ENCODE measurements at regions not wholly inside any gene's neighbourhood (a gene's known extent, or its start where the extent isn't known, plus 50 kb on each side); places are given as distances from the start of the nearest gene placed in this dataset.
"Not testable (repeated sequence)": the region's sequence is repeated elsewhere in the genome, so short reads cannot be mapped to it uniquely, and the experiment has no call there.

DNA sequence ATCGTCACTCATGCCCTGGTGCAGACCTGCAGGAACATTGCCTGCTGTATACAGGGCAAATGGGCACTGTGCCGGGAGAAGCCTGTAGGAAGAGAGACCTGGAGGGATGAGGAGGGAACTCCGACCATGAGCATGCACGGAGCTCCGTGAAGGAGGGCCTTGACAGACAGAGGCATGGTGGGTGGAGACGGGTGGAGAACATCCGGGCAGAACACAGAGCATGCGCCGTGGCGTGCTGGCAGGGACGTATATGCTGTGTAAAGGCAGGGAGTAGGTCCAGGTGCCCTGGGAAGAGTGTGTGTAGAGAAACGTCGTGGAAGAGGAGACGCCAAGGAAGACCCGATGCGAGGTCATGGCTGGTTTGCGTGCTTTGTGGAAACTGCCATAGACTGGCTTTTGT is 133.0 kb upstream of the FAN1 start:
- FAIRE-seq (no peak), DNase-seq (ENCODE audit: low read depth) (no peak)
- H3K4me3 ChIP-seq (ENCODE audit: low read depth, low read length): no peak overlapping the region
- H3K27me3 ChIP-seq (ENCODE audit: control insufficient read depth, insufficient read depth, low read length): no peaks in the 10 kb centered on the region
- no peaks in the 10 kb centered on the region for H3K36me3 ChIP-seq (ENCODE audit: control insufficient read depth, insufficient read depth, low read length)
- TF ChIP-seq, protein P1, sequence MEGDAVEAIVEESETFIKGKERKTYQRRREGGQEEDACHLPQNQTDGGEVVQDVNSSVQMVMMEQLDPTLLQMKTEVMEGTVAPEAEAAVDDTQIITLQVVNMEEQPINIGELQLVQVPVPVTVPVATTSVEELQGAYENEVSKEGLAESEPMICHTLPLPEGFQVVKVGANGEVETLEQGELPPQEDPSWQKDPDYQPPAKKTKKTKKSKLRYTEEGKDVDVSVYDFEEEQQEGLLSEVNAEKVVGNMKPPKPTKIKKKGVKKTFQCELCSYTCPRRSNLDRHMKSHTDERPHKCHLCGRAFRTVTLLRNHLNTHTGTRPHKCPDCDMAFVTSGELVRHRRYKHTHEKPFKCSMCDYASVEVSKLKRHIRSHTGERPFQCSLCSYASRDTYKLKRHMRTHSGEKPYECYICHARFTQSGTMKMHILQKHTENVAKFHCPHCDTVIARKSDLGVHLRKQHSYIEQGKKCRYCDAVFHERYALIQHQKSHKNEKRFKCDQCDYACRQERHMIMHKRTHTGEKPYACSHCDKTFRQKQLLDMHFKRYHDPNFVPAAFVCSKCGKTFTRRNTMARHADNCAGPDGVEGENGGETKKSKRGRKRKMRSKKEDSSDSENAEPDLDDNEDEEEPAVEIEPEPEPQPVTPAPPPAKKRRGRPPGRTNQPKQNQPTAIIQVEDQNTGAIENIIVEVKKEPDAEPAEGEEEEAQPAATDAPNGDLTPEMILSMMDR (IDR thresholded peaks at IDR 0.05; ENCODE audit: insufficient read depth, low read length, severe bottlenecking): no peak

DNA sequence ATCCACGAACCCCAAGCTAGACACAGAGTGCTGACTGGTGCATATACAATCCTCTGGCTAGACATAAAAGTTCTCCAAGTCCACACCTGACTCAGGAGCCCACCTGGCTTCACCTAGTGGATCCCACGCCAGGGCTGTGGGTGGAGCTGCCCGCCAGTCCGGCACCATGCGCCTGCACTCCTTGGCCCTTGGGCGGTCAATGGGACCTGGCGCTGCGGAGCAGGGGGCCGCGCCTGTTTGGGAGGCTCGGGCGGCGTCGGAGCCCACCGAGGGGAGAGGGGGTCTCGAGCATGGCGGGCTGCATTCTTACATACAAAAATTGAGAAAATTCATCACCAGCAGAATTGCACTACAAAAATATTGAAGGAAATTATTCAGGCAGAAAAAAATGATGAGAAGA is 120.7 kb upstream of the FAN1 start:
- H3K4me3 ChIP-seq (ENCODE audit: low read depth, low read length): no peak overlapping the region
- TF ChIP-seq, protein P1 (IDR thresholded peaks at IDR 0.05; ENCODE audit: insufficient read depth, low read length, severe bottlenecking): no peak
- FAIRE-seq (no peak), DNase-seq (ENCODE audit: low read depth) (no peak)
- no peaks in the 10 kb centered on the region for H3K27me3 ChIP-seq (ENCODE audit: control insufficient read depth, insufficient read depth, low read length)
- no peaks in the 10 kb centered on the region for H3K36me3 ChIP-seq (ENCODE audit: control insufficient read depth, insufficient read depth, low read length)

DNA sequence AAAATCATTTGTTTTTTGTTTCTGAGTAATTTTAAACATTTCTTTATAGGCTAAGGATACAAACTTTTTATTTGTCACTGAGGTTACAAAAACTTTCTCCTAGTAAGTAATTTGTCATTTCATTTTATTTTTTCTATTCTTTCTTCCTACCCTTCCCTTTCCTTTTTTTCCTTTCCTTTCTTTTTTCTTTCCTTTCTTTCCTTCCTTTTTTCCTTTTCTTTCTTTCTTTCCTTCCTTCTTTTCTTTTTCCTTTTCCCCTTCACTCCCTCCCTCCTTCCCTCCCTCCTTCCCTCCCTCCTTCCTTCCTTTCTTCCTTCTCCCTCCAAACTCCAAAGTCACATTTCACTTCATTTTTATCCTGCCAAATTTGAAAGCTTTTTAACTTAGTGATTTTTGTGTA is 115.1 kb upstream of the FAN1 start:
- H3K36me3 ChIP-seq (ENCODE audit: control insufficient read depth, insufficient read depth, low read length): no peaks in the 10 kb centered on the region
- DNase-seq (ENCODE audit: low read depth) (no peak), FAIRE-seq (no peak)

DNA sequence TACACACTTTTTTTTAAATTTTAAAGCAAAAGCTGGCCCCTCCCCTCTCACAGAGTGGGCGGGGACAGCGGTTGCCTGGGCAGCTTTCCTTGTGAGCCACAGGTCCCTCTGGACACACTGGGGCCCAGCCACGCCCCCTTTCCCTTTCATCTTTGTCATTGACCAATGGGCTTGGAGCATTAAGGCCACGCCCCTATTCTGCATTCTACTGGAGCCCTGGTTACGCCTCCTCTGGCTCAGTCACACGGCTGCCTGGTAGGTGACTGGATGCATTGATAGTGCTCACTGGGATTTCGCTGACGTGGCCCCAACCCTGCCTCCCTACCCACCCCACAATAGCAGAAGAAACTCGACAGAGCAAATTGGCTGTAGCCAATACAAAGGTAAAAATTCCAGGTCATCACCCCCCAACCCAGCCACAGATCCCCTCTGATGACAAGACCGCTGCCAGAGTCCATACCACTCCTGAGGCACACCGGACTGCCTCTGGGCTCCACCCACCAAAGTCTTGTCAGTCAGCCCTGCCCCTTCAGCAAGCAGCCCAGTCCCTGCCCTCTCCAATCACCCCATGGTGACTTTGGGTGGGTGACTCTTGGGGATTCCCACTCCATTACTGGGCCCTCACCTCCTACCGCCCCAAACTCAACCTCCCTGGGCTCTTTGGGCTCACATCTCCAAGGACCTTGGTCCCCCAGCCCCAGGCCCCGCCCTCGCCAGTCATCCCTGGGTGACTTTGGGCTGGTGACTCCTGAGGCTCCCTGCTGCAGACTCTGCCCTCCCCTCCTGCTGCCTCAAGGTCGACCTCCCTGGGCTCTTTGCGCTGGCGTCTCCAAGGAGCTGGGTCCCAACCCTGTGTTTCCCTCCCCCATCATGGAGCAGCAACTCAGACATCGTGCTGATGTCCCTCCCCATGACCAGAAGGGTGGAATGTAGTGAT is 112.2 kb upstream of the FAN1 start:
- no peak for FAIRE-seq
- TF ChIP-seq, protein P1 (IDR thresholded peaks at IDR 0.05; ENCODE audit: insufficient read depth, low read length, severe bottlenecking): no peak
- Histone ChIP-seq H3K36me3 (ENCODE audit: control insufficient read depth, insufficient read depth, low read length) (no peaks in the 10 kb centered on the region), H3K4me3 (ENCODE audit: low read depth, low read length) (no peak overlapping the region), H3K27me3 (ENCODE audit: control insufficient read depth, insufficient read depth, low read length) (peaks cover 3% of the 10 kb centered on the region)
- peak; percentile 1 for DNase-seq (ENCODE audit: low read depth)

More for the DNA sequence above, 115.1 kb upstream of the FAN1 start:
- Histone ChIP-seq H3K27me3 (ENCODE audit: control insufficient read depth, insufficient read depth, low read length) (peaks cover 3% of the 10 kb centered on the region), H3K4me3 (ENCODE audit: low read depth, low read length) (no peak overlapping the region)
- TF ChIP-seq, protein P1 (IDR thresholded peaks at IDR 0.05; ENCODE audit: insufficient read depth, low read length, severe bottlenecking): no peak

DNA sequence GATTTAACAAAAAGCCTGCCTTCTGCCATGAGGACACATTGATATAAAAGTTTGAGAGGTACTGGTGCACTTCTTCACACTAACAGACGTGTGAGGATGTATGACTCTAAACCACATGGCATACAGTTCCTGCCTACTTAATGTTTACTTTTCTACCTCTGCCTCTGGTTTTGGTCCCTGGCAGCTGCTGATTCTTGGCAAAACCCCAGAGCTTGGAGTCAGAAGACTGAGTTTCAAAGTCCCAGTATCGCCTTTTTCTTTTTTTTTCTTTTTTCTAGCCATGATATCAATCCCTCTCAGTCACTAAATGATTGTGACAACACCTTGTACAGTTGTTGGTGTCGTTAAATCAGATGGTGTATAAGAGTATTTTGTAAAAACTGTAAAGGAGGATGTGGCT is 110.9 kb upstream of the FAN1 start:
- peak; percentile 14 for DNase-seq (ENCODE audit: low read depth)
- FAIRE-seq; H3K36me3 ChIP-seq (ENCODE audit: control insufficient read depth, insufficient read depth, low read length); H3K4me3 ChIP-seq (ENCODE audit: low read depth, low read length); H3K27me3 ChIP-seq (ENCODE audit: control insufficient read depth, insufficient read depth, low read length): not testable (repeated sequence)

DNA sequence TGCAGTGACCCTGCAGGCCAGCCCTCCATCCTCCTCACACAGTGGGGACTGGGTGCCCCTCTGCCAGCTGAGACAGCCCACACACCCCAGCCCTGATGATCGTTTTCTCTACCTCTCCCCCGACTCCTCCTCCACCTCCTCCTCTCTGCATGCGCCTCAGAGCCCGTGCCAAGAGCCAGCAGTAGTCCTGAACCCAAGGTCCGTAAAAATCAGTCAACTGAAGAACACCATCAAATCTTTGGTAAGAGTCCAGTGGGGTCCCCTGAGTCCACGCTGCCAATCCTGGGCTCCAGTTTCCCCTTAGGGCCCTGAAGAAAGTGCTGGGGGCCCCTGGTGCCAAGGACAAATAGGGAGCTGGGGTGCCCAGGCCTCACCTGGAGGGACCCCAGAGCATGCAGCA is 109.3 kb upstream of the FAN1 start:
- H3K4me3 ChIP-seq (ENCODE audit: low read depth, low read length): no peak overlapping the region
- DNase-seq (ENCODE audit: low read depth) (no peak), FAIRE-seq (no peak)
- peaks cover 3% of the 10 kb centered on the region for H3K27me3 ChIP-seq (ENCODE audit: control insufficient read depth, insufficient read depth, low read length)
- TF ChIP-seq, protein P1 (IDR thresholded peaks at IDR 0.05; ENCODE audit: insufficient read depth, low read length, severe bottlenecking): no peak
- H3K36me3 ChIP-seq (ENCODE audit: control insufficient read depth, insufficient read depth, low read length): no peaks in the 10 kb centered on the region

Data from bronchial epithelial cell (primary cell).